GM12878 (cell line): ENCODE measurements at regions not wholly inside any gene's neighbourhood (a gene's known extent, or its start where the extent isn't known, plus 50 kb on each side); places are given as distances from the start of the nearest gene placed in this dataset.

Experiments used
- ATAC-seq: fragments of 200-7000 bp; cut with Tn5 transposase; 3 replicates; pipeline ENCODE4 v1.9.1; 2020; ENCODE audit warnings: mild to moderate bottlenecking, moderate library complexity
- BruUV-seq: library from RNA; stranded (reverse); fragments of 400-500 nt; replicated peaks from 2 replicates; lab custom pipeline; 2021; lab: Mats Ljungman, UMichigan
- CTCF ChIA-PET: fragments of 300-600 bp; sonication (Branson Sonifier 250); formaldehyde crosslinking; extraction: SDS; loops from one replicate; lab custom pipeline; 2021; ENCODE audit warnings: inconsistent platforms; lab: Yijun Ruan, JAX
- POLR2A ChIA-PET: fragments of 350-600 bp; formaldehyde crosslinking; extraction: SDS; loops from one replicate; lab custom pipeline; 2021; ENCODE audit warnings: inconsistent platforms; lab: Charles Lee
- RAD21 ChIA-PET: fragments of 300-600 bp; sonication (Branson Sonifier 250); formaldehyde crosslinking; loops from one replicate; lab custom pipeline; 2023; ENCODE audit warnings: antibody characterized with exemption; ENCODE audit not compliant: unreplicated experiment; lab: Charles Lee
- SMC1A ChIA-PET: fragments of 300-600 bp; sonication (Branson Sonifier 250); formaldehyde crosslinking; loops from one replicate; lab custom pipeline; 2023; ENCODE audit not compliant: unreplicated experiment, uncharacterized antibody; lab: Charles Lee
- DNase-seq: peaks from one replicate; pipeline ENCODE4 v3.0.0-alpha.2; 2011; ENCODE audit warnings: low read depth, low spot score
- FAIRE-seq: peaks from 3 replicates; lab custom pipeline; 2011; peaks lifted over from hg19 to GRCh38; lab: Jason Lieb, UNC
- H2AFZ ChIP-seq: 2 replicates; pipeline ENCODE4 v1.6.0; 2011; ENCODE audit warnings: low read depth, low read length, control low read depth; ENCODE audit not compliant: control insufficient read depth
- H3K27ac ChIP-seq: 2 replicates; pipeline ENCODE4 v1.5.1; 2011; ENCODE audit warnings: control low read depth; ENCODE audit not compliant: control insufficient read depth, insufficient read depth
- H3K27me3 ChIP-seq, 2 experiments: replicated peaks in 1 of 2; 2 replicates each; pipeline versions ENCODE4 v1.6.0 to v1.6.1; 2011; ENCODE audit warnings: low read length in 1 of 2; ENCODE audit not compliant: control insufficient read depth in 2 of 2, insufficient read depth in 2 of 2
- H3K36me3 ChIP-seq, 2 experiments: 2 replicates each; pipeline ENCODE4 v1.5.1; 2011; ENCODE audit warnings: low read length in 1 of 2; ENCODE audit not compliant: control insufficient read depth in 2 of 2, insufficient read depth in 2 of 2
- H3K4me1 ChIP-seq: 2 replicates; pipeline ENCODE4 v1.6.1; 2011; ENCODE audit warnings: mild to moderate bottlenecking, low read length, moderate library complexity, mixed read lengths; ENCODE audit not compliant: control insufficient read depth, insufficient read depth
- H3K4me2 ChIP-seq: 2 replicates; pipeline ENCODE4 v1.6.0; 2011; ENCODE audit warnings: control low read depth; ENCODE audit not compliant: control insufficient read depth, insufficient read depth
- H3K4me3 ChIP-seq: fragments of 200-600 bp; sonication (generic); 2 replicates; pipeline ENCODE4 v1.5.1; 2016
- H3K79me2 ChIP-seq: 2 replicates; pipeline ENCODE4 v1.6.0; 2011; ENCODE audit warnings: low read length; ENCODE audit not compliant: control insufficient read depth, insufficient read depth
- H3K9ac ChIP-seq: 2 replicates; pipeline ENCODE4 v1.8.0; 2011; ENCODE audit warnings: low read length, control low read depth, mixed read lengths; ENCODE audit not compliant: control insufficient read depth, insufficient read depth
- H3K9me3 ChIP-seq: replicated peaks from 3 replicates; pipeline ENCODE4 v1.5.1; 2011; ENCODE audit warnings: mild to moderate bottlenecking, low read length; ENCODE audit not compliant: control insufficient read depth, insufficient read depth
- H4K20me1 ChIP-seq: 2 replicates; pipeline ENCODE4 v1.6.0; 2011; ENCODE audit not compliant: control insufficient read depth, insufficient read depth
- CBX3 ChIP-seq: fragments of 200-600 bp; sonication (generic); IDR thresholded peaks from 2 replicates; pipeline ENCODE4 v1.6.1; 2016; ENCODE audit warnings: low read depth, borderline replicate concordance
- ESRRA ChIP-seq: IDR thresholded peaks from 2 replicates; pipeline ENCODE4 v1.6.1; 2012; ENCODE audit warnings: mild to moderate bottlenecking, low read length, improper control_type of control experiment
- MEF2A ChIP-seq: IDR thresholded peaks from 2 replicates; pipeline ENCODE4 v1.6.1; 2011; ENCODE audit warnings: low read depth, mild to moderate bottlenecking, low read length, moderate library complexity; ENCODE audit not compliant: insufficient read depth
- NR2C1 ChIP-seq: fragments of 450-650 bp; IDR thresholded peaks from 2 replicates; pipeline ENCODE4 v1.6.1; 2017; ENCODE audit warnings: antibody characterized with exemption, mild to moderate bottlenecking, moderate library complexity
- NR2C2 ChIP-seq: IDR thresholded peaks from 2 replicates; pipeline ENCODE4 v1.6.1; 2011; ENCODE audit warnings: borderline replicate concordance, low read depth; ENCODE audit not compliant: control insufficient read depth, insufficient read length
- SIX5 ChIP-seq: IDR thresholded peaks from 2 replicates; pipeline ENCODE4 v1.6.1; 2011; ENCODE audit warnings: mild to moderate bottlenecking, low read depth, low read length, moderate library complexity; ENCODE audit not compliant: severe bottlenecking
- SKIL ChIP-seq: fragments of 450-650 bp; IDR thresholded peaks from 2 replicates; pipeline ENCODE4 v1.6.1; 2017; ENCODE audit warnings: mild to moderate bottlenecking, low read depth, inconsistent platforms; ENCODE audit not compliant: poor library complexity, severe bottlenecking
- SPI1 ChIP-seq: IDR thresholded peaks from 2 replicates; pipeline ENCODE4 v1.6.1; 2011; ENCODE audit warnings: low read depth, mild to moderate bottlenecking, low read length, moderate library complexity, borderline replicate concordance; ENCODE audit not compliant: insufficient read depth
- TBL1XR1 ChIP-seq: IDR thresholded peaks from 2 replicates; pipeline ENCODE4 v1.6.1; 2012; ENCODE audit warnings: low read depth, low read length, improper control_type of control experiment
- ZNF384 ChIP-seq: IDR thresholded peaks from 2 replicates; pipeline ENCODE4 v1.6.1; 2012; ENCODE audit warnings: low read depth, mild to moderate bottlenecking, low read length, improper control_type of control experiment, borderline replicate concordance
- WGBS: methylation state at CpG from one replicate; pipeline ENCODE4 v1.1.6; 2016; ENCODE audit warnings: low lambda C conversion rate; ENCODE audit not compliant: insufficient replicate concordance, insufficient coverage; ENCODE audit errors: missing lambda C conversion rate; 5-methylcytosine and 5-hydroxymethylcytosine counted together
- in situ Hi-C: fragments of 300-500 bp; cut with MboI; formaldehyde crosslinking; loops from 9 replicates; pipeline ENCODE4 v1.14.3; 2018; ENCODE audit warnings: mixed read lengths
- intact Hi-C: fragments of 100-400 bp; cut with micrococcal nuclease; formaldehyde crosslinking; loops from one replicate; pipeline ENCODE4 v1.14.2; 2022; ENCODE audit not compliant: unreplicated experiment
- TF ChIP-seq, protein P1 (sequence below): fragments of 450-650 bp; IDR thresholded peaks from 2 replicates; pipeline ENCODE4 v1.6.1; 2017; ENCODE audit warnings: mild to moderate bottlenecking
- TF ChIP-seq, protein P2 (sequence below): IDR thresholded peaks from 2 replicates; pipeline ENCODE4 v1.6.1; 2011; ENCODE audit warnings: mild to moderate bottlenecking, low read depth, low read length, moderate library complexity; ENCODE audit not compliant: insufficient replicate concordance

DNA sequence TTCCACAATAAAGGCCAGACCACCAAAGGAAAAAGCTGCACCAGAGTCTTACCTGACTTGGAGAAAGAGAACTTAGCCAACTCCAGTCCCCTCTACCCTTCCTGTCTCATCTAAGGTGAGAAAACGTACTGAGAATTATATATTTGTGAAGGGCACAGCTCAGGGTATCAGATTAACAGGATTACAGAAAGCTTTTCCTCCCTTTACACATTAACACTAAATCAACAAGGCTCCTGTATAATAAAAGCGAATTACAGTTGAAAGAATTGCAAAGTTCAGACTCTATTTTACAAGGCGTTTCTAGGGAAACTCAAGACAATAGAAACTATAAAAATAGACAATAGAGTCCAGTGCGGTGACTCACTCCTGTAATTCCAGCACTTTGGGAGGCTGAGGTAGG is 82.7 kb upstream of the RPL10L start:
- no peak for DNase-seq
- no peaks in the 10 kb centered on the region for H3K27me3 ChIP-seq
- no peak overlapping the region for H2AFZ ChIP-seq
- no peaks in the 10 kb centered on the region for H3K79me2 ChIP-seq
- SMC1A ChIA-PET, result no interaction called here
- H3K9me3 ChIP-seq, result no peaks in the 10 kb centered on the region
- H3K27ac ChIP-seq, result no peak overlapping the region
- RAD21 ChIA-PET, result interaction anchor here (0.7 kb wide), 1 partner anchor 11 kb away, joined by 4 read pairs; no protein-coding TSS in a partner anchor
- H3K4me1 ChIP-seq, result no peaks in the 10 kb centered on the region
- no peak overlapping the region for H3K4me3 ChIP-seq
- H3K4me2 ChIP-seq, result no peak overlapping the region
- no TSS peak for BruUV-seq
- no peak for FAIRE-seq
- CTCF ChIA-PET, result no interaction called here
- in situ Hi-C loops (no loop called here), intact Hi-C loops (no loop called here)
- POLR2A ChIA-PET, result no interaction called here
- TF ChIP-seq SIX5, result no peak
- TF ChIP-seq, protein P1, sequence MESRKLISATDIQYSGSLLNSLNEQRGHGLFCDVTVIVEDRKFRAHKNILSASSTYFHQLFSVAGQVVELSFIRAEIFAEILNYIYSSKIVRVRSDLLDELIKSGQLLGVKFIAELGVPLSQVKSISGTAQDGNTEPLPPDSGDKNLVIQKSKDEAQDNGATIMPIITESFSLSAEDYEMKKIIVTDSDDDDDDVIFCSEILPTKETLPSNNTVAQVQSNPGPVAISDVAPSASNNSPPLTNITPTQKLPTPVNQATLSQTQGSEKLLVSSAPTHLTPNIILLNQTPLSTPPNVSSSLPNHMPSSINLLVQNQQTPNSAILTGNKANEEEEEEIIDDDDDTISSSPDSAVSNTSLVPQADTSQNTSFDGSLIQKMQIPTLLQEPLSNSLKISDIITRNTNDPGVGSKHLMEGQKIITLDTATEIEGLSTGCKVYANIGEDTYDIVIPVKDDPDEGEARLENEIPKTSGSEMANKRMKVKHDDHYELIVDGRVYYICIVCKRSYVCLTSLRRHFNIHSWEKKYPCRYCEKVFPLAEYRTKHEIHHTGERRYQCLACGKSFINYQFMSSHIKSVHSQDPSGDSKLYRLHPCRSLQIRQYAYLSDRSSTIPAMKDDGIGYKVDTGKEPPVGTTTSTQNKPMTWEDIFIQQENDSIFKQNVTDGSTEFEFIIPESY, result no peak
- TF ChIP-seq, protein P2, sequence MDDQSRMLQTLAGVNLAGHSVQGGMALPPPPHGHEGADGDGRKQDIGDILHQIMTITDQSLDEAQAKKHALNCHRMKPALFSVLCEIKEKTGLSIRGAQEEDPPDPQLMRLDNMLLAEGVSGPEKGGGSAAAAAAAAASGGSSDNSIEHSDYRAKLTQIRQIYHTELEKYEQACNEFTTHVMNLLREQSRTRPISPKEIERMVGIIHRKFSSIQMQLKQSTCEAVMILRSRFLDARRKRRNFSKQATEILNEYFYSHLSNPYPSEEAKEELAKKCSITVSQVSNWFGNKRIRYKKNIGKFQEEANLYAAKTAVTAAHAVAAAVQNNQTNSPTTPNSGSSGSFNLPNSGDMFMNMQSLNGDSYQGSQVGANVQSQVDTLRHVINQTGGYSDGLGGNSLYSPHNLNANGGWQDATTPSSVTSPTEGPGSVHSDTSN, result no peak
- no peak for ATAC-seq
- 19% methylated on average over 4 of the region's 4 CpGs for WGBS
- no peaks in the 10 kb centered on the region for H3K36me3 ChIP-seq
- H4K20me1 ChIP-seq, result no peaks in the 10 kb centered on the region
- H3K9ac ChIP-seq, result no peak overlapping the region

- FAIRE-seq, result no peak
- TF ChIP-seq NR2C1 (no peak), MEF2A (no peak), CBX3 (no peak), SPI1 (no peak), ESRRA (no peak), NR2C2 (no peak), SKIL (no peak), TBL1XR1 (no peak), ZNF384 (no peak)
Measured at GRCh38 chr14:46717211-46717610, 65.6 kb upstream of the RPL10L start.

More at GRCh38 chr14:46717211-46717610, 65.6 kb upstream of the RPL10L start:
- Histone ChIP-seq H2AFZ (no peak overlapping the region), H3K4me2 (no peak overlapping the region), H3K9ac (no peak overlapping the region), H3K27ac (no peak overlapping the region), H3K27me3 (no peaks in the 10 kb centered on the region), H3K4me3 (no peak overlapping the region), H4K20me1 (no peaks in the 10 kb centered on the region), H3K36me3 (no peaks in the 10 kb centered on the region), H3K4me1 (no peaks in the 10 kb centered on the region), H3K79me2 (no peaks in the 10 kb centered on the region), H3K9me3 (no peaks in the 10 kb centered on the region)
- intact Hi-C loops, result no loop called here
- no peak for ATAC-seq
- ChIA-PET SMC1A (no interaction called here), CTCF (no interaction called here), POLR2A (no interaction called here), RAD21 (no interaction called here)
- WGBS, result 16% methylated on average over 3 of the region's 3 CpGs
- BruUV-seq, result no TSS peak
- in situ Hi-C loops, result no loop called here
- DNase-seq, result no peak
